ENCODE measurements at regions not wholly inside any gene's neighbourhood (a gene's known extent, or its start where the extent isn't known, plus 50 kb on each side); places are given as distances from the start of the nearest gene placed in this dataset.
A peak's percentile ranks its signal among the peaks of the same experiment; 100 is the strongest.

DNA sequence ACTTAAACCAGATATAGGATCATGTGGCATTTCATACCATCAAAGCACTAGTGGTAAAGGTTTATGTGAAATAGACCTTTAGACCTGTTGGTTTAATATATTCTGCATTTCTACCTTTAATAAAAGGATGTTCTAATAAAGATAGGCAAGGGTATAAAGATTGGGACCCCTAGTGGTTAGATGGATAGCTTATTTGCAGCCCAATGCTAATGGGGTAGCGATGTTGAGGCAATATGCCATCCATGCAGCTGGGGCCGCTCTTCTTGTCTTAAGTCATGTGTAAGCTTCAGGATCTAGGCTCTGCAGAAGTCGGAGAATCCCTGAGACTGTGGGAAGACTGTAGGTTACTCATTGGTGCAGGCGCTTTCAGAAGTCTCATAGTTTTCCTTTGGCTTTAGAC lies 114.9 kb downstream of the ICOS start:
- no peak overlapping the region for H3K27ac Mint-ChIP-seq (ENCODE audit: unreplicated experiment)
- H3K4me3 Mint-ChIP-seq (ENCODE audit: unreplicated experiment), result no peak overlapping the region
- peaks cover 3% of the 10 kb centered on the region for H3K9me3 Mint-ChIP-seq (ENCODE audit: unreplicated experiment)
- peaks cover 4% of the 10 kb centered on the region for H3K27me3 Mint-ChIP-seq (ENCODE audit: unreplicated experiment)
- DNase-seq, result no peak
- TF ChIP-seq, protein P1, sequence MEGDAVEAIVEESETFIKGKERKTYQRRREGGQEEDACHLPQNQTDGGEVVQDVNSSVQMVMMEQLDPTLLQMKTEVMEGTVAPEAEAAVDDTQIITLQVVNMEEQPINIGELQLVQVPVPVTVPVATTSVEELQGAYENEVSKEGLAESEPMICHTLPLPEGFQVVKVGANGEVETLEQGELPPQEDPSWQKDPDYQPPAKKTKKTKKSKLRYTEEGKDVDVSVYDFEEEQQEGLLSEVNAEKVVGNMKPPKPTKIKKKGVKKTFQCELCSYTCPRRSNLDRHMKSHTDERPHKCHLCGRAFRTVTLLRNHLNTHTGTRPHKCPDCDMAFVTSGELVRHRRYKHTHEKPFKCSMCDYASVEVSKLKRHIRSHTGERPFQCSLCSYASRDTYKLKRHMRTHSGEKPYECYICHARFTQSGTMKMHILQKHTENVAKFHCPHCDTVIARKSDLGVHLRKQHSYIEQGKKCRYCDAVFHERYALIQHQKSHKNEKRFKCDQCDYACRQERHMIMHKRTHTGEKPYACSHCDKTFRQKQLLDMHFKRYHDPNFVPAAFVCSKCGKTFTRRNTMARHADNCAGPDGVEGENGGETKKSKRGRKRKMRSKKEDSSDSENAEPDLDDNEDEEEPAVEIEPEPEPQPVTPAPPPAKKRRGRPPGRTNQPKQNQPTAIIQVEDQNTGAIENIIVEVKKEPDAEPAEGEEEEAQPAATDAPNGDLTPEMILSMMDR (IDR thresholded peaks at IDR 0.05; ENCODE audit: partially characterized antibody, unreplicated experiment), result peak; percentile 45
- H3K4me1 Mint-ChIP-seq (ENCODE audit: low read depth, unreplicated experiment), result no peaks in the 10 kb centered on the region
- no peaks in the 10 kb centered on the region for H3K36me3 Mint-ChIP-seq (ENCODE audit: unreplicated experiment)

DNA sequence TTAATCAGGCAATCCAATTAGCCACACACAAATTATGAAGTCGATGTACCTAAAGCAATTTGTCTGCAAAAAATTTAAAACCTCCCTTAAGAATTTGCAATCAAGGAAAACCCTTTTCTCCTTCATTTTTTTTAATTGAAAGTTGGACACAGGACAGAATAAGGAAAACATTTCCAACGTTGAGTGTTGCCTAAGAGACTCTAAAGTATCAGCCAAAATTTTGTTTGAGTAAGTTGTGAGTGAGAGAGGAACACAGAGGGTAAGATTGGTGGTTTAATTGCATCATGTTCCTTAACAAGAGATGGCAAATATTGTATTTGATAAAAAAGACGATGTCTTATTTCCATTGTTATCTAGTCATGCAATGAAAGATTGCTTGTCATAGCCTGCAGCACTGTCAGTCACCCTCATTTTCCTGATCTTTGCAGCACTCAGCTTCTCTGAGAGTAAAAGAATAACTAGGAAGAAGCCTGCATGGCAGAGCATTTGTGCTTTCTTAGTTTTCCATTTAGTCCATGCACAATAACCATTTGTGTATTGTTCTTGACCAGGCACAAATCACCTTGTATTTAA lies 115.5 kb downstream of the ICOS start:
- Mint-ChIP-seq H3K27ac (ENCODE audit: unreplicated experiment) (no peak overlapping the region), H3K36me3 (ENCODE audit: unreplicated experiment) (no peaks in the 10 kb centered on the region), H3K4me3 (ENCODE audit: unreplicated experiment) (no peak overlapping the region), H3K27me3 (ENCODE audit: unreplicated experiment) (peaks cover 4% of the 10 kb centered on the region), H3K4me1 (ENCODE audit: low read depth, unreplicated experiment) (no peaks in the 10 kb centered on the region), H3K9me3 (ENCODE audit: unreplicated experiment) (peaks cover 2% of the 10 kb centered on the region)
- TF ChIP-seq, protein P1 (IDR thresholded peaks at IDR 0.05; ENCODE audit: partially characterized antibody, unreplicated experiment), result no peak
- DNase-seq, result no peak

DNA sequence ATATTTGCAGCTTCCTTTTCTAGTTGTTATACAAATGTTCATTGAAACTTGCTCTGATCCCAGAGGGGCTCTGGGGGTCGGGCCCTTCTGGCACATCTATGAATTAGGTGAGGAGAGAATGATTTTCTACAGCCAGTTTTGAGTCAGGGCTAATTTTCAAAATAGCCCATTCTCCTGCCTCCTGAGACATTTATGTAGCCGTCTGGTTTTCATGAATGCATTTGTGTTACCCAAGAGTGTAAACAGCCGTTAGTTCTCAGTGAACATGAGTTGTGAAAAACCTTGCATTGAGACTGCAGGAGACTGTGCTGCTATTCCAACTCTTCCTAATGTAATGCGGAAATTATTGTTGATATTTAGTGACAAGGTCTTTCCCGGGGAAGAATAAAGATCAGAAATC lies 122.5 kb downstream of the ICOS start:
- Mint-ChIP-seq H3K4me3 (ENCODE audit: unreplicated experiment) (no peak overlapping the region), H3K27ac (ENCODE audit: unreplicated experiment) (no peak overlapping the region), H3K9me3 (ENCODE audit: unreplicated experiment) (no peaks in the 10 kb centered on the region), H3K4me1 (ENCODE audit: low read depth, unreplicated experiment) (peaks cover 17% of the 10 kb centered on the region), H3K36me3 (ENCODE audit: unreplicated experiment) (no peaks in the 10 kb centered on the region), H3K27me3 (ENCODE audit: unreplicated experiment) (no peaks in the 10 kb centered on the region)
- TF ChIP-seq, protein P1 (IDR thresholded peaks at IDR 0.05; ENCODE audit: partially characterized antibody, unreplicated experiment), result no peak
- no peak for DNase-seq

DNA sequence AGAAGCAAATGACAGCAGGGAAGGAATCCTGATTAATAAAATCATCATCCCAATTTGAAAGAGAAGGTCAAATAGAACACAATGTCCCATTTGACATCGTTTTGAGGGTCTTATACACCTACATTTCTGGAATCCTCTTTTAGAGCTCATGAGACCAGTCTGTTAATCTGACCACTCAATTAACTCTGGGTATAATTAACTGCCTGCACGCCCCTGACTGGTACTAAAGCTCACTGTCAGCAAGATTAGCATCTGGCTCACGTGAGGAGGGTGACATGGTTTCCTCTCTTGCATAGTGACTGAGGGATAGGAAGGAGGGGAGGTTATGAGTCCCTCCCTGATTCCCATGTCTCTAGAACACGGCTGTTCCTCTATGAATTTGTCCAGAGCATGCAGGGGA lies 124.3 kb downstream of the ICOS start:
- Mint-ChIP-seq H3K4me1 (ENCODE audit: low read depth, unreplicated experiment) (peaks cover 17% of the 10 kb centered on the region), H3K36me3 (ENCODE audit: unreplicated experiment) (no peaks in the 10 kb centered on the region)
- TF ChIP-seq, protein P1 (IDR thresholded peaks at IDR 0.05; ENCODE audit: partially characterized antibody, unreplicated experiment), result no peak

DNA sequence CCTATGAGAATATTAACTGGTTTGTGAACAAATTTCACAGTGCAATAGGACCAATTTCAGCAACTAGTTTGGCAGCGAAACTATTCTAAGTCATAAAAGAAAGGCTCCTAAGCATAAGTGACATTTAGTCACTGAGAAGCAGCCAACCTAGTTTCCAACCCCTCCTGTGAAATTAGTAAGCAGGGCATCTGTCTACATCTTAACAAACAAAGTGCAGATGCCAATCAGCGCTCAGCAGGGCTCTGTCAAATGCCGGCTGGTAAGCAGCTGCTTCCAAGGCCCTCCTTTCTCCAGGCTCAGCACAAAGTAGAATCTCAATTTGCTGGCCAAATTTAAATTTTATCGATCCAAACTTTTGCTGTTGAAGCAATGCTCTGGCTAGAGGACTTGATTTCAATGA lies 124.7 kb downstream of the ICOS start:
- H3K4me3 Mint-ChIP-seq (ENCODE audit: unreplicated experiment), result no peak overlapping the region
- TF ChIP-seq, protein P1 (IDR thresholded peaks at IDR 0.05; ENCODE audit: partially characterized antibody, unreplicated experiment), result no peak
- peaks cover 2% of the 10 kb centered on the region for H3K27me3 Mint-ChIP-seq (ENCODE audit: unreplicated experiment)
- peaks cover 17% of the 10 kb centered on the region for H3K4me1 Mint-ChIP-seq (ENCODE audit: low read depth, unreplicated experiment)
- peaks cover 1% of the 10 kb centered on the region for H3K9me3 Mint-ChIP-seq (ENCODE audit: unreplicated experiment)
- peak; percentile 33 for DNase-seq
- H3K36me3 Mint-ChIP-seq (ENCODE audit: unreplicated experiment), result no peaks in the 10 kb centered on the region
- peak overlapping the region; percentile 86 for H3K27ac Mint-ChIP-seq (ENCODE audit: unreplicated experiment)

More for the DNA sequence above, 124.3 kb downstream of the ICOS start:
- Mint-ChIP-seq H3K9me3 (ENCODE audit: unreplicated experiment) (peaks cover 1% of the 10 kb centered on the region), H3K27me3 (ENCODE audit: unreplicated experiment) (peaks cover 2% of the 10 kb centered on the region), H3K27ac (ENCODE audit: unreplicated experiment) (peak overlapping the region; percentile 86), H3K4me3 (ENCODE audit: unreplicated experiment) (no peak overlapping the region)
- no peak for DNase-seq
